ENCODE measurements at regions not wholly inside any gene's neighbourhood (a gene's known extent, or its start where the extent isn't known, plus 50 kb on each side); places are given as distances from the start of the nearest gene placed in this dataset.
"Not testable (repeated sequence)": the region's sequence is repeated elsewhere in the genome, so short reads cannot be mapped to it uniquely, and the experiment has no call there.

GRCh38 chr10:117748058-117748457 lies 205.5 kb downstream of the EMX2 start:
- DNase-seq (ENCODE audit: low read depth, low spot score), result no peak

- DNase-seq (ENCODE audit: low read depth, low spot score), result no peak
These were observed 208.1 kb downstream of the EMX2 start for GRCh38 chr10:117750616-117751015.

- DNase-seq (ENCODE audit: low read depth, low spot score), result no peak
These were observed 208.7 kb downstream of the EMX2 start for GRCh38 chr10:117751259-117751658.

GRCh38 chr10:117752103-117752502 lies 209.6 kb downstream of the EMX2 start:
- DNase-seq (ENCODE audit: low read depth, low spot score), result no peak

- DNase-seq (ENCODE audit: low read depth, low spot score), result no peak
These were observed 212.5 kb downstream of the EMX2 start for GRCh38 chr10:117754770-117755658.

GRCh38 chr10:117755659-117756014 lies 213.1 kb downstream of the EMX2 start:
- no peak for DNase-seq (ENCODE audit: low read depth, low spot score)

GRCh38 chr10:117757086-117757720 lies 214.7 kb downstream of the EMX2 start:
- no peak for DNase-seq (ENCODE audit: low read depth, low spot score)

GRCh38 chr10:117759266-117759665 lies 216.7 kb downstream of the EMX2 start:
- no peak for DNase-seq (ENCODE audit: low read depth, low spot score)

GRCh38 chr10:117761695-117762094 lies 219.1 kb downstream of the EMX2 start:
- no peak for DNase-seq (ENCODE audit: low read depth, low spot score)

GRCh38 chr10:117762126-117762818 lies 219.7 kb downstream of the EMX2 start:
- no peak for DNase-seq (ENCODE audit: low read depth, low spot score)

- DNase-seq (ENCODE audit: low read depth, low spot score), result no peak
These were observed 220.2 kb downstream of the EMX2 start for GRCh38 chr10:117762819-117763172.

GRCh38 chr10:117763528-117763927 lies 221.0 kb downstream of the EMX2 start:
- DNase-seq (ENCODE audit: low read depth, low spot score), result no peak

- DNase-seq (ENCODE audit: low read depth, low spot score), result no peak
These were observed 225.9 kb downstream of the EMX2 start for GRCh38 chr10:117768333-117769042.

- DNase-seq (ENCODE audit: low read depth, low spot score), result no peak
These were observed 233.0 kb downstream of the EMX2 start for GRCh38 chr10:117775526-117775925.

GRCh38 chr10:117777222-117777621 lies 234.7 kb downstream of the EMX2 start:
- DNase-seq (ENCODE audit: low read depth, low spot score), result not testable (repeated sequence)

GRCh38 chr10:117778241-117778640 lies 235.7 kb downstream of the EMX2 start:
- no peak for DNase-seq (ENCODE audit: low read depth, low spot score)

- DNase-seq (ENCODE audit: low read depth, low spot score), result no peak
These were observed 237.9 kb downstream of the EMX2 start for GRCh38 chr10:117780411-117780810.

- DNase-seq (ENCODE audit: low read depth, low spot score), result no peak
These were observed 238.8 kb downstream of the EMX2 start for GRCh38 chr10:117781216-117781831.

GRCh38 chr10:117782276-117782675 lies 239.7 kb downstream of the EMX2 start:
- no peak for DNase-seq (ENCODE audit: low read depth, low spot score)

GRCh38 chr10:117783698-117784395 lies 241.3 kb downstream of the EMX2 start:
- DNase-seq (ENCODE audit: low read depth, low spot score), result no peak

GRCh38 chr10:117784776-117785175 lies 242.2 kb downstream of the EMX2 start:
- DNase-seq (ENCODE audit: low read depth, low spot score), result no peak
